HL-60/S4 treated with retinoic acid at 250 ng/mL for 4 days and 3 days (cell line): ENCODE measurements at regions not wholly inside any gene's neighbourhood (a gene's known extent, or its start where the extent isn't known, plus 50 kb on each side); places are given as distances from the start of the nearest gene placed in this dataset.
"Not testable (repeated sequence)": the region's sequence is repeated elsewhere in the genome, so short reads cannot be mapped to it uniquely, and the experiment has no call there.

Source experiments
- in situ Hi-C: fragments of 300-500 bp; cut with MboI; formaldehyde crosslinking; loops from 2 replicates; pipeline ENCODE4 v1.7.0; 2022; ENCODE audit warnings: low sequenced_read_pairs

- in situ Hi-C loops = no loop called here
These were observed 52.0 kb downstream of the ZC3H11B start for GRCh38 chr1:219560856-219561255.

- in situ Hi-C loops = no loop called here
These were observed 53.0 kb downstream of the ZC3H11B start for GRCh38 chr1:219559899-219560298.

- in situ Hi-C loops = no loop called here
These were observed 57.1 kb downstream of the ZC3H11B start for GRCh38 chr1:219555806-219556205.

- in situ Hi-C loops = no loop called here
These were observed 57.7 kb downstream of the ZC3H11B start for GRCh38 chr1:219555031-219555692.

GRCh38 chr1:219553934-219554502 lies 58.9 kb downstream of the ZC3H11B start:
- in situ Hi-C loops = no loop called here

- in situ Hi-C loops = no loop called here
These were observed 62.7 kb downstream of the ZC3H11B start for GRCh38 chr1:219550201-219550600.

- in situ Hi-C loops = no loop called here
These were observed 63.7 kb downstream of the ZC3H11B start for GRCh38 chr1:219549215-219549614.

- in situ Hi-C loops = no loop called here
These were observed 64.5 kb downstream of the ZC3H11B start for GRCh38 chr1:219548386-219548785.

- in situ Hi-C loops = not testable (repeated sequence)
These were observed 67.1 kb downstream of the ZC3H11B start for GRCh38 chr1:219545756-219546155.

- in situ Hi-C loops = no loop called here
These were observed 68.6 kb downstream of the ZC3H11B start for GRCh38 chr1:219544163-219544846.

GRCh38 chr1:219542828-219543518 lies 69.9 kb downstream of the ZC3H11B start:
- in situ Hi-C loops = no loop called here

- in situ Hi-C loops = no loop called here
These were observed 71.0 kb downstream of the ZC3H11B start for GRCh38 chr1:219541946-219542345.

- in situ Hi-C loops = no loop called here
These were observed 73.2 kb downstream of the ZC3H11B start for GRCh38 chr1:219539645-219540254.

GRCh38 chr1:219538886-219539285 lies 74.0 kb downstream of the ZC3H11B start:
- in situ Hi-C loops = no loop called here

GRCh38 chr1:219537223-219537631 lies 75.7 kb downstream of the ZC3H11B start:
- in situ Hi-C loops = no loop called here

GRCh38 chr1:219536038-219536437 lies 76.9 kb downstream of the ZC3H11B start:
- in situ Hi-C loops = no loop called here

- in situ Hi-C loops = no loop called here
These were observed 77.9 kb downstream of the ZC3H11B start for GRCh38 chr1:219534991-219535390.

- in situ Hi-C loops = no loop called here
These were observed 79.6 kb downstream of the ZC3H11B start for GRCh38 chr1:219533280-219533679.

GRCh38 chr1:219529116-219529515 lies 83.8 kb downstream of the ZC3H11B start:
- in situ Hi-C loops = no loop called here

GRCh38 chr1:219528633-219529032 lies 84.3 kb downstream of the ZC3H11B start:
- in situ Hi-C loops = no loop called here

- in situ Hi-C loops = no loop called here
These were observed 84.9 kb downstream of the ZC3H11B start for GRCh38 chr1:219527994-219528393.
